OCI-LY7 (cell line): ENCODE measurements at regions not wholly inside any gene's neighbourhood (a gene's known extent, or its start where the extent isn't known, plus 50 kb on each side); places are given as distances from the start of the nearest gene placed in this dataset.

Source experiments
- CTCF ChIP-seq: fragments of 200-600 bp; sonication (generic); conservative IDR thresholded peaks from 2 replicates; pipeline ENCODE4 v1.5.1; 2014; ENCODE audit warnings: mild to moderate bottlenecking, antibody characterized with exemption, low read length, moderate library complexity, mixed read lengths
- EZH2phosphoT487 ChIP-seq: fragments of 200-600 bp; sonication (generic); IDR thresholded peaks from 2 replicates; pipeline ENCODE4 v1.6.1; 2018; ENCODE audit warnings: low read depth, borderline replicate concordance, mild to moderate bottlenecking, mixed run types, antibody characterized with exemption, low read length, moderate library complexity, mixed read lengths

GRCh38 chr1:67542747-67543146 lies 112.5 kb upstream of the SERBP1 start:
- TF ChIP-seq CTCF (no peak), EZH2phosphoT487 (no peak)
